ENCODE measurements at regions not wholly inside any gene's neighbourhood (a gene's known extent, or its start where the extent isn't known, plus 50 kb on each side); places are given as distances from the start of the nearest gene placed in this dataset.

GRCh38 chr2:42910645-42911405, 118.4 kb upstream of the HAAO start:
- ChIA-PET POLR2A (no interaction called here), CTCF (no interaction called here)
- no peaks in the 10 kb centered on the region for H3K9me3 Mint-ChIP-seq
- 80% methylated on average over 1 of the region's 3 CpGs for WGBS (ENCODE audit: insufficient coverage)
- no peaks in the 10 kb centered on the region for H3K9me3 ChIP-seq
- H3K27me3 ChIP-seq (replicated peaks in 1 of 2; ENCODE audit: control insufficient read depth in 2 of 2, extremely low read depth in 1 of 2, insufficient read depth in 2 of 2, low read length in 1 of 2): peaks cover 0 to 16% of the 10 kb centered on the region in 2 experiments
- no peak overlapping the region for H3K27ac ChIP-seq (ENCODE audit: low read length)
- H3K36me3 ChIP-seq (ENCODE audit: control insufficient read depth in 2 of 2, extremely low read depth in 1 of 2, insufficient read depth in 1 of 2, low read length in 1 of 2): no peaks in the 10 kb centered on the region
- H3K36me3 Mint-ChIP-seq: no peaks in the 10 kb centered on the region
- H3K4me3 ChIP-seq (ENCODE audit: control insufficient read depth in 1 of 2, extremely low read depth in 1 of 2, low read length in 1 of 2): no peak overlapping the region
- H3K4me3 Mint-ChIP-seq: no peak overlapping the region
- peaks cover 6 to 11% of the 10 kb centered on the region in 2 donors for H3K27me3 Mint-ChIP-seq
- peaks cover 5 to 8% (median 8%) of the 10 kb centered on the region in 3 donors for H3K4me1 Mint-ChIP-seq
- DNase-seq: no peak
- no peak overlapping the region for H3K27ac Mint-ChIP-seq
- ATAC-seq (replicated peaks in 1 of 4): no peak
- no peaks in the 10 kb centered on the region for H3K4me1 ChIP-seq (ENCODE audit: control insufficient read depth in 1 of 2, extremely low read depth in 1 of 2, insufficient read depth in 2 of 2, low read length in 2 of 2)

GRCh38 chr2:42909966-42910365, 117.6 kb upstream of the HAAO start:
- DNase-seq (no peak), ATAC-seq (replicated peaks in 1 of 4) (no peak)
- ChIA-PET POLR2A (no interaction called here), CTCF (no interaction called here)
- Histone ChIP-seq H3K36me3 (ENCODE audit: control insufficient read depth in 2 of 2, extremely low read depth in 1 of 2, insufficient read depth in 1 of 2, low read length in 1 of 2) (no peaks in the 10 kb centered on the region), H3K27me3 (replicated peaks in 1 of 2; ENCODE audit: control insufficient read depth in 2 of 2, extremely low read depth in 1 of 2, insufficient read depth in 2 of 2, low read length in 1 of 2) (peaks cover 0 to 23% of the 10 kb centered on the region in 2 experiments), H3K9me3 (no peaks in the 10 kb centered on the region), H3K4me3 (ENCODE audit: control insufficient read depth in 1 of 2, extremely low read depth in 1 of 2, low read length in 1 of 2) (no peak overlapping the region), H3K27ac (ENCODE audit: low read length) (no peak overlapping the region), H3K4me1 (ENCODE audit: control insufficient read depth in 1 of 2, extremely low read depth in 1 of 2, insufficient read depth in 2 of 2, low read length in 2 of 2) (no peaks in the 10 kb centered on the region)
- Mint-ChIP-seq H3K4me1 (peaks cover 5 to 8% (median 8%) of the 10 kb centered on the region in 3 donors), H3K27ac (peak overlapping the region in 1 of 2 donors; percentile 45), H3K4me3 (no peak overlapping the region), H3K27me3 (peaks cover 6 to 17% of the 10 kb centered on the region in 2 donors), H3K36me3 (no peaks in the 10 kb centered on the region), H3K9me3 (no peaks in the 10 kb centered on the region)
- WGBS (ENCODE audit: insufficient coverage): 81% methylated on average over 6 of the region's 7 CpGs

- Mint-ChIP-seq H3K27me3 (peaks cover 6 to 17% of the 10 kb centered on the region in 2 donors), H3K27ac (no peak overlapping the region), H3K9me3 (no peaks in the 10 kb centered on the region), H3K36me3 (no peaks in the 10 kb centered on the region), H3K4me1 (peaks cover 5 to 8% (median 5%) of the 10 kb centered on the region in 3 donors), H3K4me3 (no peak overlapping the region)
- no peaks in the 10 kb centered on the region for H3K36me3 ChIP-seq (ENCODE audit: control insufficient read depth in 2 of 2, extremely low read depth in 1 of 2, insufficient read depth in 1 of 2, low read length in 1 of 2)
- H3K27ac ChIP-seq (ENCODE audit: low read length): no peak overlapping the region
- ChIA-PET CTCF (no interaction called here), POLR2A (no interaction called here)
- H3K27me3 ChIP-seq (replicated peaks in 1 of 2; ENCODE audit: control insufficient read depth in 2 of 2, extremely low read depth in 1 of 2, insufficient read depth in 2 of 2, low read length in 1 of 2): peaks cover 0 to 29% of the 10 kb centered on the region in 2 experiments
- no peak for ATAC-seq (replicated peaks in 1 of 4)
- H3K4me3 ChIP-seq (ENCODE audit: control insufficient read depth in 1 of 2, extremely low read depth in 1 of 2, low read length in 1 of 2): no peak overlapping the region
- no peaks in the 10 kb centered on the region for H3K4me1 ChIP-seq (ENCODE audit: control insufficient read depth in 1 of 2, extremely low read depth in 1 of 2, insufficient read depth in 2 of 2, low read length in 2 of 2)
- 11% methylated on average over 1 of the region's 6 CpGs for WGBS (ENCODE audit: insufficient coverage)
- no peak for DNase-seq
- H3K9me3 ChIP-seq: no peaks in the 10 kb centered on the region
Measured at GRCh38 chr2:42908518-42909200, 116.3 kb upstream of the HAAO start.

GRCh38 chr2:42907835-42908234, 115.5 kb upstream of the HAAO start:
- Mint-ChIP-seq H3K27me3 (peaks cover 6 to 18% of the 10 kb centered on the region in 2 donors), H3K36me3 (no peaks in the 10 kb centered on the region), H3K4me3 (no peak overlapping the region), H3K4me1 (peaks cover 0 to under 1% (median 0%) of the 10 kb centered on the region in 3 donors), H3K9me3 (no peaks in the 10 kb centered on the region), H3K27ac (no peak overlapping the region)
- DNase-seq (no peak), ATAC-seq (replicated peaks in 1 of 4) (no peak)
- ChIA-PET POLR2A (no interaction called here), CTCF (no interaction called here)
- no CpG with 5 or more reads among the region's 1 CpG for WGBS (ENCODE audit: insufficient coverage)
- H3K27ac ChIP-seq (ENCODE audit: low read length): no peak overlapping the region
- H3K4me1 ChIP-seq (ENCODE audit: control insufficient read depth in 1 of 2, extremely low read depth in 1 of 2, insufficient read depth in 2 of 2, low read length in 2 of 2): no peaks in the 10 kb centered on the region
- no peak overlapping the region for H3K4me3 ChIP-seq (ENCODE audit: control insufficient read depth in 1 of 2, extremely low read depth in 1 of 2, low read length in 1 of 2)
- H3K27me3 ChIP-seq (replicated peaks in 1 of 2; ENCODE audit: control insufficient read depth in 2 of 2, extremely low read depth in 1 of 2, insufficient read depth in 2 of 2, low read length in 1 of 2): peaks cover 0 to 35% of the 10 kb centered on the region in 2 experiments
- H3K9me3 ChIP-seq: no peaks in the 10 kb centered on the region
- no peaks in the 10 kb centered on the region for H3K36me3 ChIP-seq (ENCODE audit: control insufficient read depth in 2 of 2, extremely low read depth in 1 of 2, insufficient read depth in 1 of 2, low read length in 1 of 2)

- ATAC-seq (replicated peaks in 1 of 4) (no peak), DNase-seq (no peak)
- CTCF ChIA-PET: no interaction called here
- H3K4me1 ChIP-seq (ENCODE audit: control insufficient read depth in 1 of 2, extremely low read depth in 1 of 2, insufficient read depth in 2 of 2, low read length in 2 of 2): no peaks in the 10 kb centered on the region
- H3K9me3 ChIP-seq: no peaks in the 10 kb centered on the region
- WGBS (ENCODE audit: insufficient coverage): 59% methylated on average over 12 of the region's 15 CpGs
- Mint-ChIP-seq H3K9me3 (no peaks in the 10 kb centered on the region), H3K4me3 (no peak overlapping the region), H3K36me3 (no peaks in the 10 kb centered on the region), H3K27me3 (peaks cover 6 to 18% of the 10 kb centered on the region in 2 donors), H3K4me1 (no peaks in the 10 kb centered on the region), H3K27ac (no peak overlapping the region)
- no peaks in the 10 kb centered on the region for H3K36me3 ChIP-seq (ENCODE audit: control insufficient read depth in 2 of 2, extremely low read depth in 1 of 2, insufficient read depth in 1 of 2, low read length in 1 of 2)
- no peak overlapping the region for H3K4me3 ChIP-seq (ENCODE audit: control insufficient read depth in 1 of 2, extremely low read depth in 1 of 2, low read length in 1 of 2)
- no peak overlapping the region for H3K27ac ChIP-seq (ENCODE audit: low read length)
- POLR2A ChIA-PET: no interaction called here
- H3K27me3 ChIP-seq (replicated peaks in 1 of 2; ENCODE audit: control insufficient read depth in 2 of 2, extremely low read depth in 1 of 2, insufficient read depth in 2 of 2, low read length in 1 of 2): peaks cover 0 to 35% of the 10 kb centered on the region in 2 experiments
Measured at GRCh38 chr2:42906557-42907411, 114.4 kb upstream of the HAAO start.

GRCh38 chr2:42906111-42906556, 113.8 kb upstream of the HAAO start:
- ATAC-seq (replicated peaks in 1 of 4) (no peak), DNase-seq (no peak)
- H3K4me1 ChIP-seq (ENCODE audit: control insufficient read depth in 1 of 2, extremely low read depth in 1 of 2, insufficient read depth in 2 of 2, low read length in 2 of 2): no peaks in the 10 kb centered on the region
- 59% methylated on average over 4 of the region's 4 CpGs for WGBS (ENCODE audit: insufficient coverage)
- CTCF ChIA-PET: no interaction called here
- Mint-ChIP-seq H3K4me1 (no peaks in the 10 kb centered on the region), H3K36me3 (no peaks in the 10 kb centered on the region), H3K4me3 (no peak overlapping the region), H3K27me3 (peaks cover 6 to 18% of the 10 kb centered on the region in 2 donors), H3K9me3 (no peaks in the 10 kb centered on the region), H3K27ac (no peak overlapping the region)
- POLR2A ChIA-PET: no interaction called here
- H3K36me3 ChIP-seq (ENCODE audit: control insufficient read depth in 2 of 2, extremely low read depth in 1 of 2, insufficient read depth in 1 of 2, low read length in 1 of 2): no peaks in the 10 kb centered on the region
- peaks cover 0 to 35% of the 10 kb centered on the region in 2 experiments for H3K27me3 ChIP-seq (replicated peaks in 1 of 2; ENCODE audit: control insufficient read depth in 2 of 2, extremely low read depth in 1 of 2, insufficient read depth in 2 of 2, low read length in 1 of 2)
- H3K9me3 ChIP-seq: no peaks in the 10 kb centered on the region
- no peak overlapping the region for H3K27ac ChIP-seq (ENCODE audit: low read length)
- H3K4me3 ChIP-seq (ENCODE audit: control insufficient read depth in 1 of 2, extremely low read depth in 1 of 2, low read length in 1 of 2): no peak overlapping the region

Measured in T-cell (primary cell).